LNCaP clone FGC (cell line): ENCODE measurements at regions not wholly inside any gene's neighbourhood (a gene's known extent, or its start where the extent isn't known, plus 50 kb on each side); places are given as distances from the start of the nearest gene placed in this dataset.

Experiments
- DNase-seq: peaks from one replicate; pipeline ENCODE4 v3.0.0-alpha.2; 2011; ENCODE audit warnings: low read depth
- H3K4me3 ChIP-seq: 2 replicates; pipeline ENCODE4 v1.5.1; 2011; ENCODE audit warnings: mild to moderate bottlenecking, low read depth, low read length, control low read depth
- TF ChIP-seq, protein P1 (sequence below): IDR thresholded peaks from 2 replicates; pipeline ENCODE4 v1.5.1; 2012; ENCODE audit warnings: mild to moderate bottlenecking; ENCODE audit not compliant: control insufficient read depth, insufficient read depth; ENCODE audit errors: extremely low read depth

- TF ChIP-seq, protein P1, sequence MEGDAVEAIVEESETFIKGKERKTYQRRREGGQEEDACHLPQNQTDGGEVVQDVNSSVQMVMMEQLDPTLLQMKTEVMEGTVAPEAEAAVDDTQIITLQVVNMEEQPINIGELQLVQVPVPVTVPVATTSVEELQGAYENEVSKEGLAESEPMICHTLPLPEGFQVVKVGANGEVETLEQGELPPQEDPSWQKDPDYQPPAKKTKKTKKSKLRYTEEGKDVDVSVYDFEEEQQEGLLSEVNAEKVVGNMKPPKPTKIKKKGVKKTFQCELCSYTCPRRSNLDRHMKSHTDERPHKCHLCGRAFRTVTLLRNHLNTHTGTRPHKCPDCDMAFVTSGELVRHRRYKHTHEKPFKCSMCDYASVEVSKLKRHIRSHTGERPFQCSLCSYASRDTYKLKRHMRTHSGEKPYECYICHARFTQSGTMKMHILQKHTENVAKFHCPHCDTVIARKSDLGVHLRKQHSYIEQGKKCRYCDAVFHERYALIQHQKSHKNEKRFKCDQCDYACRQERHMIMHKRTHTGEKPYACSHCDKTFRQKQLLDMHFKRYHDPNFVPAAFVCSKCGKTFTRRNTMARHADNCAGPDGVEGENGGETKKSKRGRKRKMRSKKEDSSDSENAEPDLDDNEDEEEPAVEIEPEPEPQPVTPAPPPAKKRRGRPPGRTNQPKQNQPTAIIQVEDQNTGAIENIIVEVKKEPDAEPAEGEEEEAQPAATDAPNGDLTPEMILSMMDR, result no peak
- no peak for DNase-seq
- H3K4me3 ChIP-seq, result no peak overlapping the region
Observed at GRCh38 chr6:100288311-100288710, 176.4 kb downstream of the SIM1 start.

DNA sequence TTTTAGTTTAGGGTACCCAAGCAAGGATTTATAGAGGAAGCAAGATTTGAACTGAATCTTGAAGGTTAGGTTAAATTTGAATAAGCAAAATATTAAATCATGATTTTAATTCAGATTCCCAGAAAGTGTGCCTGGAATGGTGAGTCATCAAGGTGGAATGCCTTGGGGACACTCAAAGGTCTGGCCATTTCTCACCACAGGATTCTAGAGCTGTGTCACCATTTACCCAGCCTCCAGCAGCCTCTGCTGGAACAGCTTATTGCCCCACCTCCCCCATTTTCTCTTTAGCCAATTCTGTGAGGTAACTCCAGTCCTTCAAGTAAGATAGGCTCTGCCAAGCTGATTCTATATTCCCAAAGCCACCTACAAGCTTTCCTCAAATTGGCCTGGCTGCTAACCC lies 181.4 kb downstream of the SIM1 start:
- no peak overlapping the region for H3K4me3 ChIP-seq
- TF ChIP-seq, protein P1, result no peak
- no peak for DNase-seq

- no peak overlapping the region for H3K4me3 ChIP-seq
- DNase-seq, result no peak
- TF ChIP-seq, protein P1, result no peak
Observed at GRCh38 chr6:100281471-100281901, 183.2 kb downstream of the SIM1 start.

- no peak for DNase-seq
- H3K4me3 ChIP-seq, result no peak overlapping the region
- TF ChIP-seq, protein P1, result no peak
Observed at GRCh38 chr6:100276311-100277057, 188.2 kb downstream of the SIM1 start.

DNA sequence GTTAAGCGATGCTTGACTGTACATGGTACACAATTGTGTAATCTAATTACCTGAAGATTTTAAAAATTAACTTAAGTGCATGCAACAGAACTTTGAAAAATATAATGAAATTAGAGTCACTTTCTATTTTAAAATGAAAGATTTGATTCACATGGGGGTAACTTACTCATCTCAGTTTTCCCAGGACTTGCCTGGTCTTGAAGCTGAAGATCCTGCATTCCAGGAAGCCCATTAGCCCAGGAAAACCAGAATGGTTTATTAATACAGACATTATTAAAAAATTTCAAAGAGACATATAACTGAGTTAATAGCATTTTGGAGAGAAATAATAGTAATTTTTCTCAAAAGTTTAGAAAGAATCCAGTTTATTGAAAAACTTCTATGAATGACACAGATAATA lies 190.6 kb downstream of the SIM1 start:
- H3K4me3 ChIP-seq, result no peak overlapping the region
- TF ChIP-seq, protein P1, result no peak
- DNase-seq, result no peak

DNA sequence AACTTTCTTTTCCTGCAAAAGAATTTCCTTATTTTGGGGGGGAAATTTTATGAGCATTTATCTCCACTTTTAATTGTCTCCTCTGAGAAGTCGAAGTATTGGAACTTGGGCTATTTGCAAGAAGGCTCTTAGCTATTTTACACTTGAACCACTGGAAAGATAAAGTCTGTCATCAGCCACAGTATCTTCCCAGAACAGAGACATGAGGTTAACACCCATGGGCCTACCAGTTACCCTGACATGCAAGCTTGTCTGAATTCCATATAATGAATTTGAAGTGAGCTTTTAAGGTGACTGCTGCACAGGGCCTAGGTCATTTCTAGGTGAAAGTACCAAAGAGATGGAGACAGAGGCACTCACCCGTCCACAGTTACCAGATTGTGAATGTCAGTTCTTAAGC lies 193.1 kb downstream of the SIM1 start:
- H3K4me3 ChIP-seq, result no peak overlapping the region
- TF ChIP-seq, protein P1, result no peak
- no peak for DNase-seq

GRCh38 chr6:100271202-100271601 lies 193.5 kb downstream of the SIM1 start:
- DNase-seq, result no peak
- TF ChIP-seq, protein P1, result no peak
- no peak overlapping the region for H3K4me3 ChIP-seq
